ENCODE measurements at regions not wholly inside any gene's neighbourhood (a gene's known extent, or its start where the extent isn't known, plus 50 kb on each side); places are given as distances from the start of the nearest gene placed in this dataset.

- Histone ChIP-seq H3K27ac (ENCODE audit: low read length) (no peak overlapping the region), H3K4me3 (ENCODE audit: low read length) (no peak overlapping the region), H3K27me3 (ENCODE audit: control insufficient read depth, insufficient read depth, low read length) (no peaks in the 10 kb centered on the region), H3K9me3 (replicated peaks; ENCODE audit: control insufficient read depth, low read depth, low read length) (no peaks in the 10 kb centered on the region), H3K4me1 (ENCODE audit: control insufficient read depth, insufficient read depth, low read length) (no peaks in the 10 kb centered on the region), H3K36me3 (ENCODE audit: control insufficient read depth, insufficient read depth, low read length) (no peaks in the 10 kb centered on the region)
- DNase-seq: peak; percentile 81
- no CpG with 5 or more reads among the region's 1 CpG for WGBS (ENCODE audit: insufficient coverage)
These were observed 662.6 kb downstream of the BCKDHB start for GRCh38 chr6:80769106-80769505.

GRCh38 chr6:80767808-80768207 lies 661.3 kb downstream of the BCKDHB start:
- H3K9me3 ChIP-seq (replicated peaks; ENCODE audit: control insufficient read depth, low read depth, low read length): no peaks in the 10 kb centered on the region
- WGBS (ENCODE audit: insufficient coverage): no CpG with 5 or more reads among the region's 2 CpGs
- DNase-seq: peak; percentile 90
- no peaks in the 10 kb centered on the region for H3K27me3 ChIP-seq (ENCODE audit: control insufficient read depth, insufficient read depth, low read length)
- no peaks in the 10 kb centered on the region for H3K36me3 ChIP-seq (ENCODE audit: control insufficient read depth, insufficient read depth, low read length)
- H3K4me1 ChIP-seq (ENCODE audit: control insufficient read depth, insufficient read depth, low read length): no peaks in the 10 kb centered on the region
- no peak overlapping the region for H3K27ac ChIP-seq (ENCODE audit: low read length)
- H3K4me3 ChIP-seq (ENCODE audit: low read length): no peak overlapping the region

GRCh38 chr6:80744213-80744612 lies 637.7 kb downstream of the BCKDHB start:
- no peaks in the 10 kb centered on the region for H3K9me3 ChIP-seq (replicated peaks; ENCODE audit: control insufficient read depth, low read depth, low read length)

DNA sequence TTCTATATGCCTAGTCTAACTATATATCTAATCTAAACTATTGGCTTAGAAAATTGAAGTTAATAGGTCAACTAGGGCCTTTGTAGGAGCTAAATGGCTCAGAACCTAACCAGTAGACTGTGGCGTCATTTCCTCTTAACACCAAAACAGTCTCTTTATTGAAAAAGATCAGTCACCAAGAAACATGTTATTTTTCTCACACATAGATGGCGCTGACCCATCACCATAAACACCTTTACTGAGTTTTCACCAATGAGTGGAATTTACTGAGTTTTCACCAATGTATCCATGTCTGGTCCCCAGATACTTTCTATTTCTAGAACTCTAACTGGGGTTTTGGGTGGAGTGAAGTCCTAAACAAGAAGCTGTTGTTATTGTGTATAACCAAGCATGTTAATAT lies 636.0 kb downstream of the BCKDHB start:
- WGBS (ENCODE audit: insufficient coverage): 33% methylated on average over 1 of the region's 2 CpGs
- H3K36me3 ChIP-seq (ENCODE audit: control insufficient read depth, insufficient read depth, low read length): no peaks in the 10 kb centered on the region
- no peaks in the 10 kb centered on the region for H3K27me3 ChIP-seq (ENCODE audit: control insufficient read depth, insufficient read depth, low read length)
- no peaks in the 10 kb centered on the region for H3K9me3 ChIP-seq (replicated peaks; ENCODE audit: control insufficient read depth, low read depth, low read length)
- peak; percentile 50 for DNase-seq
- H3K27ac ChIP-seq (ENCODE audit: low read length): no peak overlapping the region
- no peaks in the 10 kb centered on the region for H3K4me1 ChIP-seq (ENCODE audit: control insufficient read depth, insufficient read depth, low read length)
- H3K4me3 ChIP-seq (ENCODE audit: low read length): no peak overlapping the region

More at GRCh38 chr6:80744213-80744612, 637.7 kb downstream of the BCKDHB start:
- Histone ChIP-seq H3K4me1 (ENCODE audit: control insufficient read depth, insufficient read depth, low read length) (no peaks in the 10 kb centered on the region), H3K27ac (ENCODE audit: low read length) (no peak overlapping the region), H3K4me3 (ENCODE audit: low read length) (no peak overlapping the region), H3K36me3 (ENCODE audit: control insufficient read depth, insufficient read depth, low read length) (no peaks in the 10 kb centered on the region), H3K27me3 (ENCODE audit: control insufficient read depth, insufficient read depth, low read length) (no peaks in the 10 kb centered on the region)
- DNase-seq: peak; percentile 10

- no peak for DNase-seq
- H3K4me3 ChIP-seq (ENCODE audit: low read length): no peak overlapping the region
- H3K27ac ChIP-seq (ENCODE audit: low read length): no peak overlapping the region
- no peaks in the 10 kb centered on the region for H3K27me3 ChIP-seq (ENCODE audit: control insufficient read depth, insufficient read depth, low read length)
- no peaks in the 10 kb centered on the region for H3K4me1 ChIP-seq (ENCODE audit: control insufficient read depth, insufficient read depth, low read length)
- no peaks in the 10 kb centered on the region for H3K36me3 ChIP-seq (ENCODE audit: control insufficient read depth, insufficient read depth, low read length)
- H3K9me3 ChIP-seq (replicated peaks; ENCODE audit: control insufficient read depth, low read depth, low read length): no peaks in the 10 kb centered on the region
- no CpG with 5 or more reads among the region's 2 CpGs for WGBS (ENCODE audit: insufficient coverage)
These were observed 627.2 kb downstream of the BCKDHB start for GRCh38 chr6:80733641-80734040.

DNA sequence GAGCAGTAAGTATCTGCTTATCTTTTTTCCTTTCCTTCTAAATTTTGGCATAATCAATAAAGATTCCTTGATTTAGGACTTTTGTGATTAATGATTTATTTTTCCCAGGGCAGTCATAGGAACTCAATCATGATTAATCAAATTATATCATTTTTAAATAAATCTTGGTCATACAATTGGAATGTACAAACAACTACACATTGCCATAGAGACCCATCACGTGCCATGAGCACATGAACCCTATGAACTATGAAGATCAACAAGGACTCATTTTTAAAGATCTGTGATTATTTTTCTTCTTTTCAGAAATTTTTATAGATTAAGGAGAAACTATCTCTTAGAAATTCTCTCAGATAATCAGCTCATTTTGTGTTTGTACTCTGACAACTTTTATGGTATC lies 622.4 kb downstream of the BCKDHB start:
- Histone ChIP-seq H3K4me1 (ENCODE audit: control insufficient read depth, insufficient read depth, low read length) (no peaks in the 10 kb centered on the region), H3K27ac (ENCODE audit: low read length) (no peak overlapping the region), H3K36me3 (ENCODE audit: control insufficient read depth, insufficient read depth, low read length) (no peaks in the 10 kb centered on the region), H3K27me3 (ENCODE audit: control insufficient read depth, insufficient read depth, low read length) (no peaks in the 10 kb centered on the region), H3K4me3 (ENCODE audit: low read length) (no peak overlapping the region), H3K9me3 (replicated peaks; ENCODE audit: control insufficient read depth, low read depth, low read length) (no peaks in the 10 kb centered on the region)
- peak; percentile 14 for DNase-seq
- WGBS (ENCODE audit: insufficient coverage): no CpG with 5 or more reads among the region's 1 CpG

GRCh38 chr6:80728101-80728750 lies 621.8 kb downstream of the BCKDHB start:
- Histone ChIP-seq H3K9me3 (replicated peaks; ENCODE audit: control insufficient read depth, low read depth, low read length) (no peaks in the 10 kb centered on the region), H3K4me3 (ENCODE audit: low read length) (no peak overlapping the region), H3K27ac (ENCODE audit: low read length) (no peak overlapping the region), H3K4me1 (ENCODE audit: control insufficient read depth, insufficient read depth, low read length) (no peaks in the 10 kb centered on the region), H3K36me3 (ENCODE audit: control insufficient read depth, insufficient read depth, low read length) (no peaks in the 10 kb centered on the region), H3K27me3 (ENCODE audit: control insufficient read depth, insufficient read depth, low read length) (no peaks in the 10 kb centered on the region)
- WGBS (ENCODE audit: insufficient coverage): no CpG with 5 or more reads among the region's 1 CpG
- DNase-seq: peak; percentile 71

GRCh38 chr6:80725156-80725930 lies 618.9 kb downstream of the BCKDHB start:
- DNase-seq: peak; percentile 19
- H3K4me3 ChIP-seq (ENCODE audit: low read length): no peak overlapping the region
- H3K27me3 ChIP-seq (ENCODE audit: control insufficient read depth, insufficient read depth, low read length): no peaks in the 10 kb centered on the region
- no peaks in the 10 kb centered on the region for H3K36me3 ChIP-seq (ENCODE audit: control insufficient read depth, insufficient read depth, low read length)
- H3K9me3 ChIP-seq (replicated peaks; ENCODE audit: control insufficient read depth, low read depth, low read length): peaks cover under 1% of the 10 kb centered on the region
- H3K4me1 ChIP-seq (ENCODE audit: control insufficient read depth, insufficient read depth, low read length): no peaks in the 10 kb centered on the region
- no peak overlapping the region for H3K27ac ChIP-seq (ENCODE audit: low read length)
- WGBS (ENCODE audit: insufficient coverage): 80% methylated on average over 1 of the region's 5 CpGs

GRCh38 chr6:80720824-80721223 lies 614.4 kb downstream of the BCKDHB start:
- Histone ChIP-seq H3K27me3 (ENCODE audit: control insufficient read depth, insufficient read depth, low read length) (no peaks in the 10 kb centered on the region), H3K4me1 (ENCODE audit: control insufficient read depth, insufficient read depth, low read length) (no peaks in the 10 kb centered on the region), H3K4me3 (ENCODE audit: low read length) (no peak overlapping the region), H3K27ac (ENCODE audit: low read length) (no peak overlapping the region), H3K36me3 (ENCODE audit: control insufficient read depth, insufficient read depth, low read length) (no peaks in the 10 kb centered on the region), H3K9me3 (replicated peaks; ENCODE audit: control insufficient read depth, low read depth, low read length) (peaks cover 4% of the 10 kb centered on the region)
- 90% methylated on average over 2 of the region's 3 CpGs for WGBS (ENCODE audit: insufficient coverage)
- no peak for DNase-seq

GRCh38 chr6:80714513-80714912 lies 608.0 kb downstream of the BCKDHB start:
- H3K27ac ChIP-seq (ENCODE audit: low read length): no peak overlapping the region
- DNase-seq: no peak
- H3K9me3 ChIP-seq (replicated peaks; ENCODE audit: control insufficient read depth, low read depth, low read length): no peaks in the 10 kb centered on the region
- no peak overlapping the region for H3K4me3 ChIP-seq (ENCODE audit: low read length)
- H3K36me3 ChIP-seq (ENCODE audit: control insufficient read depth, insufficient read depth, low read length): no peaks in the 10 kb centered on the region
- H3K4me1 ChIP-seq (ENCODE audit: control insufficient read depth, insufficient read depth, low read length): no peaks in the 10 kb centered on the region
- 90% methylated on average over 3 of the region's 6 CpGs for WGBS (ENCODE audit: insufficient coverage)
- no peaks in the 10 kb centered on the region for H3K27me3 ChIP-seq (ENCODE audit: control insufficient read depth, insufficient read depth, low read length)

Data from muscle of leg (tissue), 3 donors.